ENCODE measurements at regions not wholly inside any gene's neighbourhood (a gene's known extent, or its start where the extent isn't known, plus 50 kb on each side); places are given as distances from the start of the nearest gene placed in this dataset.
"Not testable (repeated sequence)": the region's sequence is repeated elsewhere in the genome, so short reads cannot be mapped to it uniquely, and the experiment has no call there.

GRCh38 chr4:100340512-100341485 is 150.5 kb upstream of the DDIT4L start:
- peak in 1 of 14 donors; percentile 16 for DNase-seq

GRCh38 chr4:100339870-100340269 is 149.6 kb upstream of the DDIT4L start:
- no peak for DNase-seq

- not testable (repeated sequence) for DNase-seq
Measured at GRCh38 chr4:100333491-100333890, 143.2 kb upstream of the DDIT4L start.

- peak in 1 of 14 donors; percentile 6 for DNase-seq
Measured at GRCh38 chr4:100317032-100317864, 127.0 kb upstream of the DDIT4L start.

- DNase-seq: no peak
Measured at GRCh38 chr4:100314057-100314456, 123.8 kb upstream of the DDIT4L start.

- DNase-seq: no peak
Measured at GRCh38 chr4:100312615-100313350, 122.5 kb upstream of the DDIT4L start.

GRCh38 chr4:100311181-100311580 is 120.9 kb upstream of the DDIT4L start:
- DNase-seq: no peak

GRCh38 chr4:100306018-100306417 is 115.8 kb upstream of the DDIT4L start:
- no peak for DNase-seq

- DNase-seq: no peak
Measured at GRCh38 chr4:100302061-100303026, 112.1 kb upstream of the DDIT4L start.

GRCh38 chr4:100299046-100299840 is 109.0 kb upstream of the DDIT4L start:
- peak in 1 of 14 donors; percentile 49 for DNase-seq

GRCh38 chr4:100295792-100296191 is 105.5 kb upstream of the DDIT4L start:
- DNase-seq: no peak

- DNase-seq: no peak
Measured at GRCh38 chr4:100294356-100294755, 104.1 kb upstream of the DDIT4L start.

- DNase-seq: no peak
Measured at GRCh38 chr4:100290585-100290984, 100.3 kb upstream of the DDIT4L start.

GRCh38 chr4:100289946-100290345 is 99.7 kb upstream of the DDIT4L start:
- no peak for DNase-seq

GRCh38 chr4:100289530-100289888 is 99.2 kb upstream of the DDIT4L start:
- no peak for DNase-seq

GRCh38 chr4:100288811-100289529 is 98.7 kb upstream of the DDIT4L start:
- DNase-seq: no peak

GRCh38 chr4:100288161-100288560 is 97.9 kb upstream of the DDIT4L start:
- no peak for DNase-seq

GRCh38 chr4:100287534-100287933 is 97.3 kb upstream of the DDIT4L start:
- no peak for DNase-seq

- peak in 1 of 14 donors; percentile 9 for DNase-seq
Measured at GRCh38 chr4:100286636-100287035, 96.4 kb upstream of the DDIT4L start.

GRCh38 chr4:100285121-100285520 is 94.9 kb upstream of the DDIT4L start:
- no peak for DNase-seq

All from C1 segment of cervical spinal cord (tissue), 14 donors.